DND-41 (cell line): ENCODE measurements at regions not wholly inside any gene's neighbourhood (a gene's known extent, or its start where the extent isn't known, plus 50 kb on each side); places are given as distances from the start of the nearest gene placed in this dataset.
"Not testable (repeated sequence)": the region's sequence is repeated elsewhere in the genome, so short reads cannot be mapped to it uniquely, and the experiment has no call there.

Source experiments
- ATAC-seq: fragments of 200-7000 bp; cut with Tn5 transposase; 3 replicates; pipeline ENCODE4 v1.9.1; 2021; ENCODE audit warnings: low read depth; ENCODE audit not compliant: insufficient read depth
- DNase-seq: peaks from one replicate; pipeline ENCODE4 v3.0.0-alpha.2; 2020
- H2AFZ ChIP-seq: 2 replicates; pipeline ENCODE4 v1.6.0; 2012; ENCODE audit warnings: low read depth, low read length
- H3K27ac ChIP-seq: 2 replicates; pipeline ENCODE4 v1.5.1; 2012; ENCODE audit warnings: low read length, inconsistent platforms
- H3K27me3 ChIP-seq: fragments of 200-600 bp; sonication (generic); 2 replicates; pipeline ENCODE4 v1.6.0; 2012; ENCODE audit warnings: low read length, mild to moderate bottlenecking, inconsistent platforms; ENCODE audit not compliant: insufficient read depth, poor library complexity
- H3K36me3 ChIP-seq: 2 replicates; pipeline ENCODE4 v1.5.1; 2012; ENCODE audit warnings: low read length, inconsistent platforms; ENCODE audit not compliant: insufficient read depth
- H3K4me1 ChIP-seq: 2 replicates; pipeline ENCODE4 v1.5.1; 2012; ENCODE audit warnings: mild to moderate bottlenecking, low read length; ENCODE audit not compliant: insufficient read depth
- H3K4me2 ChIP-seq: 2 replicates; pipeline ENCODE4 v1.6.0; 2012; ENCODE audit warnings: mild to moderate bottlenecking, moderate library complexity, low read length, inconsistent platforms; ENCODE audit not compliant: insufficient read depth
- H3K4me3 ChIP-seq, 2 experiments: fragments of 200-600 bp in 1 of 2; shearing (Covaris generic) in 1 of 2; 2 replicates each; pipeline ENCODE4 v1.5.1; 2012 to 2016; ENCODE audit warnings: inconsistent platforms in 2 of 2, low read length in 2 of 2, mild to moderate bottlenecking in 2 of 2, low read depth in 1 of 2, moderate library complexity in 1 of 2
- H3K79me2 ChIP-seq: 2 replicates; pipeline ENCODE4 v1.6.0; 2012; ENCODE audit warnings: low read length, inconsistent platforms; ENCODE audit not compliant: insufficient read depth
- H3K9ac ChIP-seq: 2 replicates; pipeline ENCODE4 v1.6.0; 2012; ENCODE audit warnings: low read depth, mild to moderate bottlenecking, inconsistent platforms, low read length, moderate library complexity
- H3K9me3 ChIP-seq: 2 replicates; pipeline ENCODE4 v1.5.1; 2012; ENCODE audit warnings: low read length, moderate library complexity, mild to moderate bottlenecking, inconsistent platforms; ENCODE audit not compliant: insufficient read depth, severe bottlenecking
- H4K20me1 ChIP-seq: 2 replicates; pipeline ENCODE4 v1.6.0; 2012; ENCODE audit warnings: low read length; ENCODE audit not compliant: insufficient read depth
- EZH2 ChIP-seq: IDR thresholded peaks from 3 replicates; pipeline ENCODE4 v1.6.1; 2012; ENCODE audit warnings: borderline replicate concordance, low read depth, mild to moderate bottlenecking, moderate library complexity, low read length, inconsistent platforms; ENCODE audit not compliant: severe bottlenecking
- TF ChIP-seq, protein P1 (sequence below): IDR thresholded peaks from 2 replicates; pipeline ENCODE4 v1.5.1; 2012; ENCODE audit warnings: borderline replicate concordance, low read length, moderate library complexity, mild to moderate bottlenecking; ENCODE audit not compliant: poor library complexity, severe bottlenecking; ENCODE audit errors: extremely low read depth

GRCh38 chr5:173682313-173682712 lies 65.9 kb upstream of the BOD1 start:
- Histone ChIP-seq H3K27me3 (no peaks in the 10 kb centered on the region), H3K4me3 (no peak overlapping the region), H3K79me2 (peaks cover 6% of the 10 kb centered on the region; the same call in 1 of the 2 replicates), H3K4me2 (no peak overlapping the region), H3K36me3 (peaks cover 13% of the 10 kb centered on the region; the same call in 1 of the 2 replicates), H2AFZ (no peak overlapping the region), H3K9me3 (peaks cover 3% of the 10 kb centered on the region), H3K4me1 (peaks cover 8% of the 10 kb centered on the region), H3K27ac (no peak overlapping the region), H4K20me1 (no peaks in the 10 kb centered on the region), H3K9ac (no peak overlapping the region)
- no peak for DNase-seq
- TF ChIP-seq, protein P1, sequence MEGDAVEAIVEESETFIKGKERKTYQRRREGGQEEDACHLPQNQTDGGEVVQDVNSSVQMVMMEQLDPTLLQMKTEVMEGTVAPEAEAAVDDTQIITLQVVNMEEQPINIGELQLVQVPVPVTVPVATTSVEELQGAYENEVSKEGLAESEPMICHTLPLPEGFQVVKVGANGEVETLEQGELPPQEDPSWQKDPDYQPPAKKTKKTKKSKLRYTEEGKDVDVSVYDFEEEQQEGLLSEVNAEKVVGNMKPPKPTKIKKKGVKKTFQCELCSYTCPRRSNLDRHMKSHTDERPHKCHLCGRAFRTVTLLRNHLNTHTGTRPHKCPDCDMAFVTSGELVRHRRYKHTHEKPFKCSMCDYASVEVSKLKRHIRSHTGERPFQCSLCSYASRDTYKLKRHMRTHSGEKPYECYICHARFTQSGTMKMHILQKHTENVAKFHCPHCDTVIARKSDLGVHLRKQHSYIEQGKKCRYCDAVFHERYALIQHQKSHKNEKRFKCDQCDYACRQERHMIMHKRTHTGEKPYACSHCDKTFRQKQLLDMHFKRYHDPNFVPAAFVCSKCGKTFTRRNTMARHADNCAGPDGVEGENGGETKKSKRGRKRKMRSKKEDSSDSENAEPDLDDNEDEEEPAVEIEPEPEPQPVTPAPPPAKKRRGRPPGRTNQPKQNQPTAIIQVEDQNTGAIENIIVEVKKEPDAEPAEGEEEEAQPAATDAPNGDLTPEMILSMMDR, result no peak
- no peak for TF ChIP-seq EZH2
- ATAC-seq, result no peak

DNA sequence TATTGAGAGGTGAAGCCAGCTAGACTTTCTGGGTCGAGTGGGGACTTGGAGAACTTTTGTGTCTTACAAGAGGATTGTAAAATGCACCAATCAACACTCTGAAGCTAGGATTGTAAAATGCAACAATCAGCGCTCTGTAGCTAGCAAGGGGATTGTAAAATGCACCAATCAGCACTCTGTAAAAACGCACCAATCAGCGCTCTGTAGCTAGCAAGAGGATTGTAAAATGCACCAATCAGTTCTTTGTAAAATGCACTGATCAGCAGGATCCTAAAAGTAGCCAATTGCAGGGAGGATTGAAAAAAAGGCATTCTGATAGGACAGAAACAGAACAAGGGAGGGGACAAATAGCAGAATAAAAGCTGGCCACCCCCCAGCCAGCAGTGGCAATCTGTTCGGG lies 68.1 kb upstream of the BOD1 start:
- peaks cover 15% of the 10 kb centered on the region for H3K4me1 ChIP-seq
- not testable (repeated sequence) for H3K4me2 ChIP-seq, H3K27ac ChIP-seq, H3K79me2 ChIP-seq, H3K27me3 ChIP-seq, H4K20me1 ChIP-seq, H3K36me3 ChIP-seq, H2AFZ ChIP-seq, ATAC-seq, H3K4me3 ChIP-seq, DNase-seq, H3K9ac ChIP-seq, H3K9me3 ChIP-seq

DNA sequence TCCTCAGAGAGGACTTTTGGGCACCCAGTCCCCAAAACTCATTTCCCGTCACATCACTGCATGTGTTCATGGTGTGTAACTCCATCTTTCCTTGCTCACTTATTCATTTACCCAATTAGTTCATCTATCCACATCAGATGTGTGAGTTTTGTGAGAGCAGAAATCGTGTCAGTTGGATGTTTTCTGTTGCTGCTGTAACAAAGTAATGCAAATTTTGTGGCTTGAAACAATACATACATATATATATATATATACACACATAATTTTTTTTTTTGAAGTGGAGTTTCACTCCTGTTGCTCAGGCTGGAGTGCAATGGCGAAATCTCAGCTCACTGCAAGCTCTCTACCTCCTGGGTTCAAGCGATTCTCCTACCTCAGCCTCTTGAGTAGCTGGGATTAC lies 70.5 kb upstream of the BOD1 start:
- Histone ChIP-seq H3K9ac (no peak overlapping the region), H3K4me2 (no peak overlapping the region), H3K27ac (no peak overlapping the region), H3K27me3 (no peaks in the 10 kb centered on the region), H3K79me2 (no peaks in the 10 kb centered on the region), H3K9me3 (no peaks in the 10 kb centered on the region), H2AFZ (no peak overlapping the region), H3K4me1 (peaks cover 13% of the 10 kb centered on the region; the same call in 1 of the 2 replicates), H3K36me3 (0 out of 2 replicates have a peak, but pooled peaks cover 3% of the 10 kb centered on the region), H3K4me3 (no peak overlapping the region), H4K20me1 (no peaks in the 10 kb centered on the region)
- no peak for ATAC-seq
- TF ChIP-seq, protein P1, result no peak
- TF ChIP-seq EZH2, result no peak
- DNase-seq, result no peak

GRCh38 chr5:173688703-173689102 lies 72.3 kb upstream of the BOD1 start:
- no peak for ATAC-seq
- no peak for DNase-seq
- H3K36me3 ChIP-seq, result 0 out of 2 replicates have a peak, but pooled peaks cover 3% of the 10 kb centered on the region
- H3K79me2 ChIP-seq, result no peaks in the 10 kb centered on the region
- TF ChIP-seq, protein P1, result no peak
- no peak for TF ChIP-seq EZH2
- H3K9me3 ChIP-seq, result no peaks in the 10 kb centered on the region
- H3K9ac ChIP-seq, result no peak overlapping the region
- no peak overlapping the region for H3K4me2 ChIP-seq
- H3K27ac ChIP-seq, result no peak overlapping the region
- no peak overlapping the region for H2AFZ ChIP-seq
- H3K4me3 ChIP-seq, result no peak overlapping the region
- H3K4me1 ChIP-seq, result peaks cover 13% of the 10 kb centered on the region; the same call in 1 of the 2 replicates
- H4K20me1 ChIP-seq, result no peaks in the 10 kb centered on the region
- H3K27me3 ChIP-seq, result no peaks in the 10 kb centered on the region
